Dedifferentiated amniotic fluid mesenchymal stem cell (primary cell): ENCODE measurements at regions not wholly inside any gene's neighbourhood (a gene's known extent, or its start where the extent isn't known, plus 50 kb on each side); places are given as distances from the start of the nearest gene placed in this dataset.

Experiments used
- DNase-seq: peaks from one replicate; pipeline ENCODE4 v3.0.0-alpha.2; 2016; ENCODE audit errors: extremely low spot score

- DNase-seq: no peak
These were observed 112.3 kb upstream of the TMEM18 start for GRCh38 chr2:789529-789928.

GRCh38 chr2:788227-789032 is 111.2 kb upstream of the TMEM18 start:
- DNase-seq: no peak

GRCh38 chr2:784753-785152 is 107.5 kb upstream of the TMEM18 start:
- no peak for DNase-seq

GRCh38 chr2:780581-780980 is 103.4 kb upstream of the TMEM18 start:
- DNase-seq: no peak

GRCh38 chr2:780002-780401 is 102.8 kb upstream of the TMEM18 start:
- DNase-seq: no peak

- no peak for DNase-seq
These were observed 101.6 kb upstream of the TMEM18 start for GRCh38 chr2:778731-779350.

GRCh38 chr2:777546-777945 is 100.3 kb upstream of the TMEM18 start:
- DNase-seq: no peak

GRCh38 chr2:777051-777450 is 99.8 kb upstream of the TMEM18 start:
- DNase-seq: no peak

GRCh38 chr2:776487-776886 is 99.3 kb upstream of the TMEM18 start:
- no peak for DNase-seq

- no peak for DNase-seq
These were observed 98.8 kb upstream of the TMEM18 start for GRCh38 chr2:776038-776437.

GRCh38 chr2:774436-774835 is 97.2 kb upstream of the TMEM18 start:
- no peak for DNase-seq

GRCh38 chr2:773256-774160 is 96.3 kb upstream of the TMEM18 start:
- no peak for DNase-seq

GRCh38 chr2:771538-771937 is 94.3 kb upstream of the TMEM18 start:
- DNase-seq: no peak

GRCh38 chr2:770776-771175 is 93.6 kb upstream of the TMEM18 start:
- DNase-seq: no peak

- no peak for DNase-seq
These were observed 92.6 kb upstream of the TMEM18 start for GRCh38 chr2:769771-770170.

- DNase-seq: no peak
These were observed 91.2 kb upstream of the TMEM18 start for GRCh38 chr2:768451-768850.

- DNase-seq: no peak
These were observed 90.7 kb upstream of the TMEM18 start for GRCh38 chr2:767944-768343.

- no peak for DNase-seq
These were observed 90.2 kb upstream of the TMEM18 start for GRCh38 chr2:767440-767839.

- DNase-seq: no peak
These were observed 89.0 kb upstream of the TMEM18 start for GRCh38 chr2:766255-766654.

- DNase-seq: no peak
These were observed 88.2 kb upstream of the TMEM18 start for GRCh38 chr2:765369-765768.

GRCh38 chr2:763766-764525 is 86.7 kb upstream of the TMEM18 start:
- no peak for DNase-seq

GRCh38 chr2:762646-763045 is 85.4 kb upstream of the TMEM18 start:
- DNase-seq: no peak
